Type B pancreatic cell (in vitro differentiated cells): ENCODE measurements at regions not wholly inside any gene's neighbourhood (a gene's known extent, or its start where the extent isn't known, plus 50 kb on each side); places are given as distances from the start of the nearest gene placed in this dataset.
A peak's percentile ranks its signal among the peaks of the same experiment; 100 is the strongest.

Source experiments
- DNase-seq: peaks from one replicate; pipeline ENCODE4 v3.0.0; 2021; ENCODE audit warnings: mixed read lengths; ENCODE audit not compliant: unreplicated experiment; ENCODE audit errors: extremely low spot score
- H3K27ac Mint-ChIP-seq: 2 replicates; pipeline ENCODE4 v1.8.0; 2021; ENCODE audit warnings: mild to moderate bottlenecking, mixed read lengths
- H3K27me3 Mint-ChIP-seq: 2 replicates; pipeline ENCODE4 v1.8.0; 2021; ENCODE audit warnings: mixed read lengths
- H3K36me3 Mint-ChIP-seq: 2 replicates; pipeline ENCODE4 v1.8.0; 2021; ENCODE audit warnings: mixed read lengths
- H3K4me1 Mint-ChIP-seq: one replicate; pipeline ENCODE4 v1.8.0; 2021; ENCODE audit warnings: mixed read lengths; ENCODE audit not compliant: unreplicated experiment
- H3K4me3 Mint-ChIP-seq: 2 replicates; pipeline ENCODE4 v1.8.0; 2021; ENCODE audit warnings: mild to moderate bottlenecking, mixed read lengths
- H3K9me3 Mint-ChIP-seq: 2 replicates; pipeline ENCODE4 v1.8.0; 2021; ENCODE audit warnings: mixed read lengths
- CTCF ChIP-seq: fragments of 200-600 bp; sonication (generic); conservative IDR thresholded peaks from 2 replicates; pipeline ENCODE4 v1.5.0; 2021; ENCODE audit warnings: antibody characterized with exemption, mild to moderate bottlenecking

DNA sequence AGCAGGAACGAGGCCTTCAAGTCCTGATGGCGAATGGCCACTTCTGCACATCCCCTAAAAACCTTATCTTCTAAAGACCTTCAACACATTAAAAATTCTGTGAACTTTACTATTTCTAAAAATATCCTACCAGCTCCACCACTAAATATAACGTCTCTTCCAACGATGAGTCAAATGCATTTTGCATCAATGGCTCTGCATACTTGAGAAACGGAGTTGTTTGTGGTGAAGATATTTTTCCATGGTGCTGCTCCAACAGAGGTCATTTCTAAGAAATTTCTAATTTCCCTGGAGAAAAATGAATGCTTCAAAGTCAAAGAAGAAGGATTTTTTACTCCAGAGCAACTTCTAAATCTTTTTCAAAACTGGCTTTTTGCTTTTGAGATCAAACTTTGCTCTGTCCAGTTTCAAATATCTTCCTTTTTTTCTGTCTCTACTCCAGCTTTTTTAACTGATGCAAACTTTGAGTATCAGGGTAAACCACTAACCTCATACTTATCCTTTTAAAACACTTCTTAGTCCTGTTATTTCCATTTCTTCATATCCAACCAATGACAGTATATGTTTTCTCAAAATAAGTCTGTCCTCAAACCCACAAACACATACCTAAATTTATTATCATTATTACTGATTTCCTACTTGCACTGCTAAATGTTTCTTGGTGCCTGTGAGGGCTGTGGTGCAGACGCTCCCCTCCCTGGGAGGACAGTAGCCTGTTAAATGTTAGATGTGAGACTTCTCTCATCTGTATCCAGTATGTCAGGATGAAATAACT lies 258.1 kb downstream of the KLF6 start:
- DNase-seq, result no peak
- H3K36me3 Mint-ChIP-seq, result no peaks in the 10 kb centered on the region
- H3K4me3 Mint-ChIP-seq, result no peak overlapping the region
- TF ChIP-seq CTCF, result no peak
- peaks cover 15% of the 10 kb centered on the region for H3K4me1 Mint-ChIP-seq
- no peaks in the 10 kb centered on the region for H3K27me3 Mint-ChIP-seq
- no peak overlapping the region for H3K27ac Mint-ChIP-seq
- peaks cover 5% of the 10 kb centered on the region for H3K9me3 Mint-ChIP-seq

GRCh38 chr10:3525832-3526449 lies 259.1 kb downstream of the KLF6 start:
- H3K9me3 Mint-ChIP-seq, result peaks cover 9% of the 10 kb centered on the region
- no peak overlapping the region for H3K27ac Mint-ChIP-seq
- DNase-seq, result no peak
- H3K4me3 Mint-ChIP-seq, result no peak overlapping the region
- no peak for TF ChIP-seq CTCF
- H3K27me3 Mint-ChIP-seq, result no peaks in the 10 kb centered on the region
- H3K36me3 Mint-ChIP-seq, result no peaks in the 10 kb centered on the region
- H3K4me1 Mint-ChIP-seq, result peaks cover 15% of the 10 kb centered on the region

DNA sequence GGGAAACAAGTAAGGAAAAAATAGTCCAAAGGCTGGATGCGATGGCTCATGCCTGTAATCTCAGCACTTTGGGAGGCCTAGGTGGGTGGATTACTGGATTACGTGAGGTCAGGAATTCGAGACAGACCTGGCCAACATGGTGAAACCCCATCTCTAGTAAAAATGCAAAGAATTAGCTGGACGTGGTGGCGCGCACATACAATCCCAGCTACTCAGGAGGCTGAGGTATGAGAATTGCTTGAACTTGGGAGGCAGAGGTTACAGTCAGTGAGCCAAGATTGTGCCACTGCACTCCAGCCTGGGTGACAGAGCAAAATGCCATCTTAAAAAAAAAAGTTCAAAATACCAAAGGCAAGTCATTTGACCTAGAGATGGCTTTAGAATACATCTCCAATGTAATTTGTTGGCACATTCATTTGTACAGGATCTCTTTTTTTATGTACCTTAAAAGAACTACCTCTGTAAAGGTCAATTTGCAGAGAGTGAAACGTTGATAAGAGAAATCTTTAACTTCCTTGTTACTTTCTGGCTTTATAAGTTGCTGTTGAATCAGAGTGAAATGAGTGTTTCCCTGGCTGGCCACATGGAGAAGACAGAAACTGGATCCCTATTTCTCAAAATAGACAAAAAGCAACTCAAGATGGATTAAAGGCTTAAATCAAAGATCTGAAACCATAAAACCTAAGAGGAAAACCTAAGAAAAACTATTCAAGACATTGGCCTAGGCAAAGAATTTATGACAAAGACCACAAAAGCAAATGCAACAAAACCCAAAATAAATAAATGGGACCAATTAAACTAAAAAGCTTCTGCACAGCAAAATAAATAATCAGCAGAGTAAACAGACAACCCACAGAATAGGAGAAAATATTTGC lies 260.7 kb downstream of the KLF6 start:
- no peaks in the 10 kb centered on the region for H3K27me3 Mint-ChIP-seq
- peaks cover 9% of the 10 kb centered on the region for H3K9me3 Mint-ChIP-seq
- no peak overlapping the region for H3K27ac Mint-ChIP-seq
- H3K36me3 Mint-ChIP-seq, result no peaks in the 10 kb centered on the region
- DNase-seq, result no peak
- TF ChIP-seq CTCF, result no peak
- H3K4me3 Mint-ChIP-seq, result no peak overlapping the region
- peaks cover 10% of the 10 kb centered on the region for H3K4me1 Mint-ChIP-seq

DNA sequence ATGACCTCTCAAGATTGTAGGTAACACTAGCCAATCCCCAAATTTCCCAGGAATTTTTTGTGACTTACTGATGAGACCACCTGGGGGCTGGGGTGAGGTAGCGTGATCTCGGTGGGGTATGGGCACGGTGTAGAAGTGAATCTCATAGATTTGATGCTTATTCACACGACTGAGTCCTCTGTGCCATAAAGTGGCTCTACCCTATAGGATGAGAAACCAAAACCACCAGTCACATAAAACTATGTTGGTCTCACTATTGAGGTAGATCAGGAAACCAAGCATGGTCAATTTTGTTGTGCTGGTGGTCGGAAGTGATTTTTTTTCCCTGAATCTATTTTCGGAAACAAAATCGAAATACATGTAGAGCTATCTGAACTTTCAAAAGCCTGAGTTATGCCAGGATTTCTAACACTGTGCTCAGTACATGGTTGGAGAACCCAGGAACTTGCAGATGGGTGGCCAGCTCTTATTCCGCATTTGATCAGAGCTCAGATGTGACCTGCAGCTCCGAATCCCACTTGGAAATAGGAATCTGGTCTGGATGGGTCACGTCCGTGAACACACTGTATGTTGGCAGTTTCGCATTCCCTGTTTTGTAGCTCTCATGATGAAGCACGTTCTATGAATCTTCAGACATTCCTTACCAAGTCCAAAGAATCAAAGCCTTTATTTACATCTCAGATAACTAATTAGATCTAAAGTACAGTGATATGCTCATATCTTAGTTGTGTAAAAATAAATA lies 261.5 kb downstream of the KLF6 start:
- Mint-ChIP-seq H3K36me3 (no peaks in the 10 kb centered on the region), H3K9me3 (peaks cover 9% of the 10 kb centered on the region), H3K27me3 (no peaks in the 10 kb centered on the region), H3K27ac (no peak overlapping the region), H3K4me3 (no peak overlapping the region), H3K4me1 (peaks cover 10% of the 10 kb centered on the region)
- no peak for DNase-seq
- TF ChIP-seq CTCF, result no peak

GRCh38 chr10:3516923-3517255 lies 268.1 kb downstream of the KLF6 start:
- TF ChIP-seq CTCF, result peak; percentile 23
- Mint-ChIP-seq H3K27me3 (no peaks in the 10 kb centered on the region), H3K36me3 (no peaks in the 10 kb centered on the region), H3K9me3 (peaks cover 4% of the 10 kb centered on the region), H3K4me3 (peak overlapping the region; percentile 26), H3K4me1 (peaks cover 11% of the 10 kb centered on the region), H3K27ac (peak overlapping the region; percentile 4)
- DNase-seq, result no peak
